ENCODE measurements at regions not wholly inside any gene's neighbourhood (a gene's known extent, or its start where the extent isn't known, plus 50 kb on each side); places are given as distances from the start of the nearest gene placed in this dataset.

DNA sequence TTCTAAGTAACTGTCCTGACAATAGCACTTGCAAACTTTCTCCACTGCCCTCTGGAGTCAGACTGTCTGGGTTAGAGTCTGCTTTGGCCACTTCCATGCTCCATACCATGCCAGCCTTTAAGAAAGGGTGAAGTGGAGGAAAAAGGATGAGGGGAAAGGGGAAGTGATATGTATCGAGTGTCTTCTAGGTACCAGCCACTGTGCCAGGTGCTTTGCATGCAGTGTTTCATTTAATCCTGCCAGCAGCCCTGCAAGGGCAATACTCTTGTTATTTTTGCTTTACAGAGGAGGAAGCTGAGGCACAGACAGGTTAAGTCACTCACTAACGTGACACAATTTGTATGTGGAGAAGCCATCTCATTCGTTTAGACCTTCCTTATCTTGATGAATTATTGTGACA is 55.6 kb downstream of the RTL9 start:
- no peak for TF ChIP-seq NCOR1 (IDR thresholded peaks at IDR 0.05)
- TF ChIP-seq, protein P1, sequence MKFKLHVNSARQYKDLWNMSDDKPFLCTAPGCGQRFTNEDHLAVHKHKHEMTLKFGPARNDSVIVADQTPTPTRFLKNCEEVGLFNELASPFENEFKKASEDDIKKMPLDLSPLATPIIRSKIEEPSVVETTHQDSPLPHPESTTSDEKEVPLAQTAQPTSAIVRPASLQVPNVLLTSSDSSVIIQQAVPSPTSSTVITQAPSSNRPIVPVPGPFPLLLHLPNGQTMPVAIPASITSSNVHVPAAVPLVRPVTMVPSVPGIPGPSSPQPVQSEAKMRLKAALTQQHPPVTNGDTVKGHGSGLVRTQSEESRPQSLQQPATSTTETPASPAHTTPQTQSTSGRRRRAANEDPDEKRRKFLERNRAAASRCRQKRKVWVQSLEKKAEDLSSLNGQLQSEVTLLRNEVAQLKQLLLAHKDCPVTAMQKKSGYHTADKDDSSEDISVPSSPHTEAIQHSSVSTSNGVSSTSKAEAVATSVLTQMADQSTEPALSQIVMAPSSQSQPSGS (CRISPR knock-in tag; IDR thresholded peaks at IDR 0.05), result no peak
- TF ChIP-seq CHD2 (IDR thresholded peaks at IDR 0.05; ENCODE audit: low read depth, low read length), result no peak
- no peak for TF ChIP-seq CTCF (IDR thresholded peaks at IDR 0.05 in 2 of 3, conservative IDR thresholded peaks at IDR 0.05 in 1 of 3; ENCODE audit: insufficient read depth in 2 of 3, low read depth in 1 of 3, low read length in 3 of 3)
- TF ChIP-seq IRF2 (CRISPR knock-in tag; IDR thresholded peaks at IDR 0.05), result no peak
- no peak for TF ChIP-seq MED1 (CRISPR knock-in tag; IDR thresholded peaks at IDR 0.05; ENCODE audit: borderline replicate concordance)
- no peak for TF ChIP-seq E4F1 (CRISPR knock-in tag; IDR thresholded peaks at IDR 0.05; ENCODE audit: borderline replicate concordance)
- no peak for TF ChIP-seq ZNF41 (CRISPR knock-in tag; conservative IDR thresholded peaks at IDR 0.05)
- TF ChIP-seq RBFOX2 (IDR thresholded peaks at IDR 0.05; ENCODE audit: low read depth, low read length), result no peak
- TF ChIP-seq KDM1A (IDR thresholded peaks at IDR 0.05), result no peak
- no peak for TF ChIP-seq POLR2A (conservative IDR thresholded peaks at IDR 0.05)
